ENCODE measurements at regions not wholly inside any gene's neighbourhood (a gene's known extent, or its start where the extent isn't known, plus 50 kb on each side); places are given as distances from the start of the nearest gene placed in this dataset.
A peak's percentile ranks its signal among the peaks of the same experiment; 100 is the strongest.

GRCh38 chr10:85316276-85316675, 987.9 kb downstream of the CCSER2 start (continued):
- TF ChIP-seq FOXP4 (CRISPR knock-in tag; IDR thresholded peaks at IDR 0.05) (no peak), RORB (CRISPR knock-in tag; IDR thresholded peaks at IDR 0.05) (no peak), GRHL2 (CRISPR knock-in tag; IDR thresholded peaks at IDR 0.05; ENCODE audit: insufficient replicate concordance, severe bottlenecking) (no peak)

GRCh38 chr10:85317827-85318226, 989.4 kb downstream of the CCSER2 start:
- Mint-ChIP-seq H3K4me1 (no peaks in the 10 kb centered on the region), H3K27ac (no peak overlapping the region), H3K4me3 (no peak overlapping the region), H3K9me3 (no peaks in the 10 kb centered on the region), H3K27me3 (ENCODE audit: low read depth) (no peaks in the 10 kb centered on the region), H3K36me3 (no peaks in the 10 kb centered on the region)
- TF ChIP-seq CTCF (IDR thresholded peaks at IDR 0.05) (0 out of 2 replicates have a peak, but pooled peaks have one; percentile 20), ZMAT4 (CRISPR knock-in tag; IDR thresholded peaks at IDR 0.05) (no peak), IRF2 (CRISPR knock-in tag; IDR thresholded peaks at IDR 0.05; ENCODE audit: borderline replicate concordance, low read depth) (no peak), SMAD4 (CRISPR knock-in tag; IDR thresholded peaks at IDR 0.05) (no peak), ZNF121 (CRISPR knock-in tag; IDR thresholded peaks at IDR 0.05) (no peak), ZSCAN18 (CRISPR knock-in tag; IDR thresholded peaks at IDR 0.05) (no peak), ZBTB43 (CRISPR knock-in tag; IDR thresholded peaks at IDR 0.05) (no peak), CREM (CRISPR knock-in tag; IDR thresholded peaks at IDR 0.05) (no peak)
- POLR2A ChIA-PET: no interaction called here
- CTCF ChIA-PET: no interaction called here
- DNase-seq (ENCODE audit: low spot score): no peak
- peak; percentile 84 for ATAC-seq

GRCh38 chr10:85318809-85319807, 990.7 kb downstream of the CCSER2 start:
- DNase-seq (ENCODE audit: low spot score) (no peak), ATAC-seq (no peak)
- ChIA-PET CTCF (no interaction called here), POLR2A (no interaction called here)
- Mint-ChIP-seq H3K4me3 (no peak overlapping the region), H3K4me1 (no peaks in the 10 kb centered on the region), H3K9me3 (no peaks in the 10 kb centered on the region), H3K36me3 (no peaks in the 10 kb centered on the region), H3K27me3 (ENCODE audit: low read depth) (no peaks in the 10 kb centered on the region), H3K27ac (no peak overlapping the region)
- TF ChIP-seq CDX4 (CRISPR knock-in tag; IDR thresholded peaks at IDR 0.05; ENCODE audit: borderline replicate concordance): no peak

Data from WTC11 (cell line).